Non-pigmented ciliary epithelial cell (primary cell): ENCODE measurements at regions not wholly inside any gene's neighbourhood (a gene's known extent, or its start where the extent isn't known, plus 50 kb on each side); places are given as distances from the start of the nearest gene placed in this dataset.
"Not testable (repeated sequence)": the region's sequence is repeated elsewhere in the genome, so short reads cannot be mapped to it uniquely, and the experiment has no call there.

Source experiments
- DNase-seq: peaks from one replicate; pipeline ENCODE4 v3.0.0-alpha.2; 2010; ENCODE audit warnings: low read depth

- no peak for DNase-seq
Measured at GRCh38 chr10:57689596-57690297, 577.9 kb downstream of the IPMK start.

- DNase-seq, result no peak
Measured at GRCh38 chr10:57679916-57680315, 587.8 kb downstream of the IPMK start.

- DNase-seq, result no peak
Measured at GRCh38 chr10:57675125-57675524, 592.6 kb downstream of the IPMK start.

- no peak for DNase-seq
Measured at GRCh38 chr10:57673446-57673960, 594.2 kb downstream of the IPMK start.

- no peak for DNase-seq
Measured at GRCh38 chr10:57664815-57665214, 602.9 kb downstream of the IPMK start.

GRCh38 chr10:57663401-57663800, 604.3 kb downstream of the IPMK start:
- no peak for DNase-seq

GRCh38 chr10:57661206-57661605, 606.5 kb downstream of the IPMK start:
- DNase-seq, result no peak

GRCh38 chr10:57657164-57657765, 610.4 kb downstream of the IPMK start:
- DNase-seq, result peak; percentile 17

GRCh38 chr10:57654856-57655255, 612.8 kb downstream of the IPMK start:
- DNase-seq, result no peak

GRCh38 chr10:57645108-57645507, 622.6 kb downstream of the IPMK start:
- DNase-seq, result not testable (repeated sequence)

- no peak for DNase-seq
Measured at GRCh38 chr10:57638411-57638810, 629.3 kb downstream of the IPMK start.

GRCh38 chr10:57628592-57629284, 639.0 kb downstream of the IPMK start:
- DNase-seq, result no peak

GRCh38 chr10:57627642-57628178, 640.0 kb downstream of the IPMK start:
- no peak for DNase-seq

- DNase-seq, result no peak
Measured at GRCh38 chr10:57624856-57625592, 642.7 kb downstream of the IPMK start.

- DNase-seq, result no peak
Measured at GRCh38 chr10:57624066-57624465, 643.6 kb downstream of the IPMK start.

GRCh38 chr10:57621466-57621865, 646.2 kb downstream of the IPMK start:
- no peak for DNase-seq

- DNase-seq, result no peak
Measured at GRCh38 chr10:57605948-57606485, 661.7 kb downstream of the IPMK start.

- DNase-seq, result no peak
Measured at GRCh38 chr10:57599440-57599839, 668.3 kb downstream of the IPMK start.

GRCh38 chr10:57593983-57594573, 673.6 kb downstream of the IPMK start:
- no peak for DNase-seq

- no peak for DNase-seq
Measured at GRCh38 chr10:57579926-57580325, 687.8 kb downstream of the IPMK start.

GRCh38 chr10:57562211-57562610, 705.5 kb downstream of the IPMK start:
- no peak for DNase-seq
